ENCODE measurements at regions not wholly inside any gene's neighbourhood (a gene's known extent, or its start where the extent isn't known, plus 50 kb on each side); places are given as distances from the start of the nearest gene placed in this dataset.

- peak; percentile 66 for DNase-seq
Measured at GRCh38 chr11:105229257-105229656, 89.7 kb upstream of the CARD18 start.

- no peak for DNase-seq
Measured at GRCh38 chr11:105227363-105227762, 87.8 kb upstream of the CARD18 start.

GRCh38 chr11:105226766-105227165, 87.2 kb upstream of the CARD18 start:
- DNase-seq = no peak

- peak; percentile 83 for DNase-seq
Measured at GRCh38 chr11:105226091-105226490, 86.5 kb upstream of the CARD18 start.

GRCh38 chr11:105224482-105225253, 85.1 kb upstream of the CARD18 start:
- no peak for DNase-seq

- DNase-seq = no peak
Measured at GRCh38 chr11:105220121-105220520, 80.6 kb upstream of the CARD18 start.

GRCh38 chr11:105219670-105220069, 80.1 kb upstream of the CARD18 start:
- no peak for DNase-seq

GRCh38 chr11:105219269-105219668, 79.7 kb upstream of the CARD18 start:
- no peak for DNase-seq

GRCh38 chr11:105215528-105215927, 76.0 kb upstream of the CARD18 start:
- DNase-seq = no peak

- DNase-seq = no peak
Measured at GRCh38 chr11:105211806-105212554, 72.4 kb upstream of the CARD18 start.

- DNase-seq = no peak
Measured at GRCh38 chr11:105208019-105208418, 68.5 kb upstream of the CARD18 start.

- no peak for DNase-seq
Measured at GRCh38 chr11:105206633-105207032, 67.1 kb upstream of the CARD18 start.

GRCh38 chr11:105204636-105205035, 65.1 kb upstream of the CARD18 start:
- no peak for DNase-seq

GRCh38 chr11:105203569-105204240, 64.1 kb upstream of the CARD18 start:
- no peak for DNase-seq

GRCh38 chr11:105202844-105203548, 63.4 kb upstream of the CARD18 start:
- DNase-seq = peak; percentile 53

- DNase-seq = no peak
Measured at GRCh38 chr11:105202422-105202821, 62.9 kb upstream of the CARD18 start.

- DNase-seq = no peak
Measured at GRCh38 chr11:105201166-105201565, 61.6 kb upstream of the CARD18 start.

GRCh38 chr11:105197071-105197815, 57.7 kb upstream of the CARD18 start:
- no peak for DNase-seq

GRCh38 chr11:105193260-105193659, 53.7 kb upstream of the CARD18 start:
- no peak for DNase-seq

- no peak for DNase-seq
Measured at GRCh38 chr11:105192115-105192514, 52.5 kb upstream of the CARD18 start.

GRCh38 chr11:105189581-105189980, 50.0 kb upstream of the CARD18 start:
- DNase-seq = no peak
